Thyroid gland (tissue), 4 donors: ENCODE measurements at regions not wholly inside any gene's neighbourhood (a gene's known extent, or its start where the extent isn't known, plus 50 kb on each side); places are given as distances from the start of the nearest gene placed in this dataset.

Source experiments
- CTCF ChIP-seq, 6 experiments: fragments of 200-600 bp in 3 of 6; fragments of 450-650 bp in 3 of 6; sonication (generic) in 3 of 6; IDR thresholded peaks; one replicate each; pipeline ENCODE4 v1.5.1; 2016 to 2019; ENCODE audit warnings: antibody characterized with exemption in 6 of 6, mild to moderate bottlenecking in 2 of 6, inconsistent platforms in 1 of 6, moderate library complexity in 1 of 6
- POLR2A ChIP-seq, 2 donors: fragments of 450-650 bp; IDR thresholded peaks; one replicate each; pipeline ENCODE4 v1.6.1; 2017; ENCODE audit warnings: antibody characterized with exemption in 2 of 2, mild to moderate bottlenecking in 2 of 2, moderate library complexity in 1 of 2

GRCh38 chr5:144779368-144779767, 608.7 kb downstream of the KCTD16 start:
- TF ChIP-seq CTCF (IDR thresholded peaks at IDR 0.05) (no peak), POLR2A (IDR thresholded peaks at IDR 0.05) (no peak)
